A673 (cell line): ENCODE measurements at regions not wholly inside any gene's neighbourhood (a gene's known extent, or its start where the extent isn't known, plus 50 kb on each side); places are given as distances from the start of the nearest gene placed in this dataset.

Experiments
- BruUV-seq: library from RNA; stranded (reverse); fragments of 400-500 nt; replicated peaks from 2 replicates; lab custom pipeline; 2021; lab: Mats Ljungman, UMichigan
- CTCF ChIA-PET: fragments of 300-600 bp; sonication (Branson Sonifier 250); formaldehyde crosslinking; loops from one replicate; lab custom pipeline; 2022; ENCODE audit warnings: antibody characterized with exemption; lab: Charles Lee
- POLR2A ChIA-PET: fragments of 300-600 bp; sonication (Branson Sonifier 250); formaldehyde crosslinking; loops from one replicate; lab custom pipeline; 2022; ENCODE audit warnings: antibody characterized with exemption; ENCODE audit not compliant: low non-redundant PET; lab: Charles Lee
- DNase-seq: peaks from one replicate; pipeline ENCODE4 v3.0.0-alpha.2; 2015; ENCODE audit warnings: low spot score
- H3K27ac ChIP-seq: fragments of 200-600 bp; sonication (generic); 2 replicates; pipeline ENCODE4 v1.5.1; 2016; ENCODE audit warnings: mixed run types, low read depth, mild to moderate bottlenecking, mixed read lengths, antibody characterized with exemption, low read length; ENCODE audit not compliant: poor library complexity, severe bottlenecking
- H3K27me3 ChIP-seq: fragments of 200-600 bp; sonication (generic); replicated peaks from 2 replicates; pipeline ENCODE4 v1.6.1; 2017; ENCODE audit warnings: mixed run types, low read depth, mild to moderate bottlenecking, mixed read lengths, antibody characterized with exemption, low read length; ENCODE audit not compliant: insufficient read depth, poor library complexity
- H3K36me3 ChIP-seq: fragments of 200-600 bp; sonication (generic); 2 replicates; pipeline ENCODE4 v1.6.1; 2016; ENCODE audit warnings: mixed run types, mild to moderate bottlenecking, mixed read lengths, antibody characterized with exemption, low read length; ENCODE audit not compliant: insufficient read depth, poor library complexity, severe bottlenecking
- H3K4me1 ChIP-seq: fragments of 200-600 bp; sonication (generic); 2 replicates; pipeline ENCODE4 v1.6.1; 2017; ENCODE audit warnings: mixed run types, mild to moderate bottlenecking, mixed read lengths, antibody characterized with exemption, low read length; ENCODE audit not compliant: insufficient read depth, poor library complexity, severe bottlenecking
- H3K4me3 ChIP-seq: fragments of 200-600 bp; sonication (generic); 2 replicates; pipeline ENCODE4 v1.5.1; 2016; ENCODE audit warnings: low read depth, mixed run types, mild to moderate bottlenecking, mixed read lengths, low read length; ENCODE audit not compliant: poor library complexity, severe bottlenecking
- H3K9me3 ChIP-seq: fragments of 200-600 bp; sonication (generic); 2 replicates; pipeline ENCODE4 v1.6.1; 2016; ENCODE audit warnings: mixed run types, low read depth, mild to moderate bottlenecking, mixed read lengths, antibody characterized with exemption, low read length; ENCODE audit not compliant: poor library complexity, severe bottlenecking
- CTCF ChIP-seq: fragments of 300-800, 200-600 bp; sonication (generic); conservative IDR thresholded peaks from 2 replicates; pipeline ENCODE4 v1.5.1; 2017; ENCODE audit warnings: low read depth, mild to moderate bottlenecking, antibody characterized with exemption, low read length, moderate library complexity, mixed read lengths
- EZH2 ChIP-seq: fragments of 200-600 bp; sonication (generic); IDR thresholded peaks from 2 replicates; pipeline ENCODE4 v1.6.1; 2017; ENCODE audit warnings: borderline replicate concordance, low read depth, mild to moderate bottlenecking, mixed read lengths, antibody characterized with exemption, low read length; ENCODE audit not compliant: poor library complexity, severe bottlenecking
- intact Hi-C: fragments of 100-400 bp; cut with micrococcal nuclease; formaldehyde crosslinking; loops from one replicate; pipeline ENCODE4 v1.10.0; 2022; ENCODE audit not compliant: unreplicated experiment

- ChIA-PET CTCF (no interaction called here), POLR2A (no interaction called here)
- Histone ChIP-seq H3K4me3 (no peak overlapping the region), H3K4me1 (no peaks in the 10 kb centered on the region), H3K9me3 (no peaks in the 10 kb centered on the region), H3K27ac (no peak overlapping the region), H3K27me3 (no peaks in the 10 kb centered on the region), H3K36me3 (no peaks in the 10 kb centered on the region)
- TF ChIP-seq EZH2 (no peak), CTCF (no peak)
- intact Hi-C loops, result no loop called here
- no TSS peak for BruUV-seq
- no peak for DNase-seq
Observed at GRCh38 chr16:59699786-59700185, 965.7 kb upstream of the GOT2 start.

GRCh38 chr16:59698346-59699020, 964.4 kb upstream of the GOT2 start:
- Histone ChIP-seq H3K9me3 (no peaks in the 10 kb centered on the region), H3K36me3 (no peaks in the 10 kb centered on the region), H3K27me3 (no peaks in the 10 kb centered on the region), H3K4me3 (no peak overlapping the region), H3K27ac (no peak overlapping the region), H3K4me1 (no peaks in the 10 kb centered on the region)
- ChIA-PET POLR2A (no interaction called here), CTCF (no interaction called here)
- no TSS peak for BruUV-seq
- DNase-seq, result no peak
- TF ChIP-seq EZH2 (no peak), CTCF (no peak)
- intact Hi-C loops, result no loop called here

GRCh38 chr16:59697761-59698160, 963.6 kb upstream of the GOT2 start:
- POLR2A ChIA-PET, result no interaction called here
- intact Hi-C loops, result no loop called here
- TF ChIP-seq EZH2 (no peak), CTCF (no peak)
- Histone ChIP-seq H3K27ac (no peak overlapping the region), H3K27me3 (no peaks in the 10 kb centered on the region), H3K9me3 (no peaks in the 10 kb centered on the region), H3K4me3 (no peak overlapping the region), H3K36me3 (no peaks in the 10 kb centered on the region), H3K4me1 (no peaks in the 10 kb centered on the region)
- CTCF ChIA-PET, result no interaction called here
- no peak for DNase-seq
- no TSS peak for BruUV-seq
